Naive thymus-derived CD4-positive, alpha-beta T cell (primary cell): ENCODE measurements at regions not wholly inside any gene's neighbourhood (a gene's known extent, or its start where the extent isn't known, plus 50 kb on each side); places are given as distances from the start of the nearest gene placed in this dataset.

Source experiments
- ATAC-seq: fragments of 150-1000 bp; cut with Tn5 transposase; 2 replicates; pipeline ENCODE4 v1.10.0; 2021; ENCODE audit warnings: mild to moderate bottlenecking, moderate library complexity
- CTCF ChIA-PET: fragments of 350-600 bp; sonication (Branson Sonifier 250); formaldehyde crosslinking; loops from one replicate; lab custom pipeline; 2021; ENCODE audit warnings: antibody characterized with exemption; lab: Charles Lee
- POLR2A ChIA-PET: fragments of 350-600 bp; sonication (Branson Sonifier 250); formaldehyde crosslinking; loops from one replicate; lab custom pipeline; 2021; ENCODE audit warnings: antibody characterized with exemption, inconsistent platforms; lab: Charles Lee
- DNase-seq, 9 donors: peaks; one replicate each; pipeline versions ENCODE4 v3.0.0 to v3.0.0-alpha.2; 2020 to 2022; ENCODE audit warnings: mixed read lengths in 1 of 9
- H3K27ac ChIP-seq: one replicate; pipeline ENCODE4 v1.7.0; 2013; ENCODE audit warnings: mild to moderate bottlenecking, low read depth, low read length, moderate library complexity
- H3K27me3 ChIP-seq, 2 donors: one replicate each; pipeline ENCODE4 v1.7.0; 2013; ENCODE audit warnings: low read length in 2 of 2, mild to moderate bottlenecking in 2 of 2, moderate library complexity in 2 of 2; ENCODE audit not compliant: control insufficient read depth in 2 of 2, insufficient read depth in 2 of 2
- H3K36me3 ChIP-seq, 3 experiments: 1 replicate in 2 of 3; 2 replicates in 1 of 3; pipeline ENCODE4 v1.7.0; 2013; ENCODE audit warnings: low read length in 3 of 3, mild to moderate bottlenecking in 3 of 3, moderate library complexity in 1 of 3; ENCODE audit not compliant: insufficient read depth in 3 of 3, control insufficient read depth in 2 of 3
- H3K4me1 ChIP-seq, 2 donors: one replicate each; pipeline ENCODE4 v1.7.0; 2013; ENCODE audit warnings: low read length in 2 of 2, mild to moderate bottlenecking in 2 of 2, moderate library complexity in 1 of 2; ENCODE audit not compliant: control insufficient read depth in 2 of 2, insufficient read depth in 2 of 2
- H3K4me3 ChIP-seq: 2 replicates; pipeline ENCODE4 v1.7.0; 2013; ENCODE audit warnings: mild to moderate bottlenecking, low read length
- H3K9me3 ChIP-seq, 3 experiments: 1 replicate in 2 of 3; 2 replicates in 1 of 3; pipeline ENCODE4 v1.7.0; 2013; ENCODE audit warnings: low read length in 3 of 3; ENCODE audit not compliant: control insufficient read depth in 2 of 3
- H3K27ac Mint-ChIP-seq, 9 donors: one replicate each; pipeline ENCODE4 v1.8.0; 2020 to 2022; ENCODE audit warnings: mixed read lengths in 9 of 9, mild to moderate bottlenecking in 8 of 9, moderate library complexity in 5 of 9, inconsistent platforms in 2 of 9
- H3K27me3 Mint-ChIP-seq, 5 donors: one replicate each; pipeline ENCODE4 v1.8.0; 2021 to 2022; ENCODE audit warnings: mixed read lengths in 5 of 5, mild to moderate bottlenecking in 1 of 5
- H3K36me3 Mint-ChIP-seq, 5 donors: one replicate each; pipeline ENCODE4 v1.8.0; 2020 to 2022; ENCODE audit warnings: mixed read lengths in 5 of 5, mild to moderate bottlenecking in 3 of 5, inconsistent platforms in 1 of 5
- H3K4me1 Mint-ChIP-seq, 7 donors: one replicate each; pipeline ENCODE4 v1.8.0; 2020 to 2022; ENCODE audit warnings: mixed read lengths in 7 of 7, mild to moderate bottlenecking in 3 of 7, inconsistent platforms in 1 of 7
- H3K4me3 Mint-ChIP-seq, 10 donors: one replicate each; pipeline ENCODE4 v1.8.0; 2020 to 2022; ENCODE audit warnings: mild to moderate bottlenecking in 10 of 10, mixed read lengths in 10 of 10, moderate library complexity in 6 of 10, inconsistent platforms in 2 of 10
- H3K9me3 Mint-ChIP-seq, 11 donors: one replicate each; pipeline ENCODE4 v1.8.0; 2020 to 2022; ENCODE audit warnings: mixed read lengths in 11 of 11, mild to moderate bottlenecking in 4 of 11, inconsistent platforms in 1 of 11, moderate library complexity in 1 of 11
- intact Hi-C, 2 donors: fragments of 100-400 bp; cut with micrococcal nuclease; formaldehyde crosslinking; loops; one replicate each; pipeline ENCODE4 v1.15.1; 2023

GRCh38 chr4:110735686-110736085 is 112.8 kb upstream of the PITX2 start:
- H3K36me3 ChIP-seq, result no peaks in the 10 kb centered on the region
- no peak for DNase-seq
- no peak overlapping the region for H3K27ac ChIP-seq
- no peak overlapping the region for H3K4me3 Mint-ChIP-seq
- H3K9me3 Mint-ChIP-seq, result peaks cover 0 to 11% (median 2%) of the 10 kb centered on the region in 11 donors
- H3K9me3 ChIP-seq, result no peaks in the 10 kb centered on the region
- no peak for ATAC-seq
- intact Hi-C loops, result no loop called here
- H3K27me3 Mint-ChIP-seq, result peaks cover 0 to 5% (median 0%) of the 10 kb centered on the region in 5 donors
- CTCF ChIA-PET, result no interaction called here
- H3K4me1 Mint-ChIP-seq, result no peaks in the 10 kb centered on the region
- H3K27me3 ChIP-seq, result no peaks in the 10 kb centered on the region
- no peaks in the 10 kb centered on the region for H3K4me1 ChIP-seq
- no peak overlapping the region for H3K4me3 ChIP-seq
- H3K27ac Mint-ChIP-seq, result no peak overlapping the region
- POLR2A ChIA-PET, result no interaction called here
- no peaks in the 10 kb centered on the region for H3K36me3 Mint-ChIP-seq

- no peaks in the 10 kb centered on the region for H3K4me1 Mint-ChIP-seq
- CTCF ChIA-PET, result no interaction called here
- no peaks in the 10 kb centered on the region for H3K9me3 ChIP-seq
- intact Hi-C loops, result no loop called here
- ATAC-seq (no peak), DNase-seq (no peak)
- no peak overlapping the region for H3K4me3 ChIP-seq
- H3K4me1 ChIP-seq, result no peaks in the 10 kb centered on the region
- no peak overlapping the region for H3K27ac ChIP-seq
- POLR2A ChIA-PET, result no interaction called here
- peaks cover 0 to 5% (median 0%) of the 10 kb centered on the region in 5 donors for H3K27me3 Mint-ChIP-seq
- H3K36me3 Mint-ChIP-seq, result no peaks in the 10 kb centered on the region
- H3K27me3 ChIP-seq, result no peaks in the 10 kb centered on the region
- H3K9me3 Mint-ChIP-seq, result peaks cover 0 to 14% (median 2%) of the 10 kb centered on the region in 11 donors
- no peak overlapping the region for H3K27ac Mint-ChIP-seq
- no peaks in the 10 kb centered on the region for H3K36me3 ChIP-seq
- H3K4me3 Mint-ChIP-seq, result no peak overlapping the region
These were observed 115.1 kb upstream of the PITX2 start for GRCh38 chr4:110737931-110738330.

- ATAC-seq (no peak), DNase-seq (no peak)
- Histone ChIP-seq H3K9me3 (no peaks in the 10 kb centered on the region), H3K27me3 (no peaks in the 10 kb centered on the region), H3K36me3 (no peaks in the 10 kb centered on the region), H3K4me3 (no peak overlapping the region), H3K4me1 (no peaks in the 10 kb centered on the region), H3K27ac (no peak overlapping the region)
- Mint-ChIP-seq H3K9me3 (peaks cover 0 to 24% (median 2%) of the 10 kb centered on the region in 11 donors), H3K36me3 (no peaks in the 10 kb centered on the region), H3K27me3 (peaks cover 0 to 5% (median 0%) of the 10 kb centered on the region in 5 donors), H3K4me3 (no peak overlapping the region), H3K4me1 (no peaks in the 10 kb centered on the region), H3K27ac (no peak overlapping the region)
- ChIA-PET POLR2A (interaction anchor here (0.7 kb wide), 1 partner anchor 895 kb away, joined by 3 read pairs; no protein-coding TSS in a partner anchor), CTCF (no interaction called here)
- intact Hi-C loops, result no loop called here
These were observed 119.3 kb upstream of the PITX2 start for GRCh38 chr4:110742143-110742542.

GRCh38 chr4:110748071-110748470 is 125.2 kb upstream of the PITX2 start:
- H3K36me3 Mint-ChIP-seq, result no peaks in the 10 kb centered on the region
- Histone ChIP-seq H3K27me3 (no peaks in the 10 kb centered on the region), H3K9me3 (no peaks in the 10 kb centered on the region), H3K4me3 (no peak overlapping the region), H3K27ac (no peak overlapping the region), H3K36me3 (no peaks in the 10 kb centered on the region), H3K4me1 (no peaks in the 10 kb centered on the region)
- DNase-seq (no peak), ATAC-seq (no peak)
- H3K27me3 Mint-ChIP-seq, result no peaks in the 10 kb centered on the region
- no peaks in the 10 kb centered on the region for H3K4me1 Mint-ChIP-seq
- ChIA-PET POLR2A (no interaction called here), CTCF (no interaction called here)
- H3K9me3 Mint-ChIP-seq, result peaks cover 0 to 18% (median 0%) of the 10 kb centered on the region in 11 donors
- intact Hi-C loops, result no loop called here
- no peak overlapping the region for H3K27ac Mint-ChIP-seq
- H3K4me3 Mint-ChIP-seq, result no peak overlapping the region

GRCh38 chr4:110751183-110751582 is 128.3 kb upstream of the PITX2 start:
- no peaks in the 10 kb centered on the region for H3K27me3 ChIP-seq
- no peaks in the 10 kb centered on the region for H3K4me1 ChIP-seq
- POLR2A ChIA-PET, result no interaction called here
- no peak for ATAC-seq
- intact Hi-C loops, result no loop called here
- no peaks in the 10 kb centered on the region for H3K9me3 ChIP-seq
- CTCF ChIA-PET, result no interaction called here
- no peak overlapping the region for H3K27ac ChIP-seq
- no peaks in the 10 kb centered on the region for H3K36me3 ChIP-seq
- no peak overlapping the region for H3K4me3 ChIP-seq
- H3K9me3 Mint-ChIP-seq, result peaks cover 0 to 3% (median 0%) of the 10 kb centered on the region in 11 donors
- DNase-seq, result no peak
- no peaks in the 10 kb centered on the region for H3K36me3 Mint-ChIP-seq
- no peak overlapping the region for H3K4me3 Mint-ChIP-seq
- no peaks in the 10 kb centered on the region for H3K27me3 Mint-ChIP-seq
- no peak overlapping the region for H3K27ac Mint-ChIP-seq
- H3K4me1 Mint-ChIP-seq, result no peaks in the 10 kb centered on the region

- peaks cover 0 to 4% (median 0%) of the 10 kb centered on the region in 11 donors for H3K9me3 Mint-ChIP-seq
- no peaks in the 10 kb centered on the region for H3K36me3 Mint-ChIP-seq
- H3K4me1 Mint-ChIP-seq, result no peaks in the 10 kb centered on the region
- POLR2A ChIA-PET, result no interaction called here
- Histone ChIP-seq H3K36me3 (no peaks in the 10 kb centered on the region), H3K4me1 (no peaks in the 10 kb centered on the region), H3K27me3 (no peaks in the 10 kb centered on the region), H3K27ac (no peak overlapping the region), H3K4me3 (no peak overlapping the region), H3K9me3 (no peaks in the 10 kb centered on the region)
- no peak for DNase-seq
- CTCF ChIA-PET, result no interaction called here
- intact Hi-C loops, result no loop called here
- H3K27me3 Mint-ChIP-seq, result no peaks in the 10 kb centered on the region
- ATAC-seq, result no peak
- H3K27ac Mint-ChIP-seq, result no peak overlapping the region
- no peak overlapping the region for H3K4me3 Mint-ChIP-seq
These were observed 129.1 kb upstream of the PITX2 start for GRCh38 chr4:110751986-110752385.

GRCh38 chr4:110753466-110753865 is 130.6 kb upstream of the PITX2 start:
- Histone ChIP-seq H3K27me3 (no peaks in the 10 kb centered on the region), H3K27ac (no peak overlapping the region), H3K9me3 (no peaks in the 10 kb centered on the region), H3K4me3 (no peak overlapping the region), H3K36me3 (no peaks in the 10 kb centered on the region), H3K4me1 (no peaks in the 10 kb centered on the region)
- Mint-ChIP-seq H3K9me3 (peaks cover 0 to 5% (median 0%) of the 10 kb centered on the region in 11 donors), H3K36me3 (no peaks in the 10 kb centered on the region), H3K27me3 (no peaks in the 10 kb centered on the region), H3K27ac (no peak overlapping the region), H3K4me1 (no peaks in the 10 kb centered on the region), H3K4me3 (no peak overlapping the region)
- POLR2A ChIA-PET, result no interaction called here
- intact Hi-C loops, result no loop called here
- CTCF ChIA-PET, result no interaction called here
- no peak for ATAC-seq
- no peak for DNase-seq
